Heart left ventricle (tissue), 16 donors: ENCODE measurements at regions not wholly inside any gene's neighbourhood (a gene's known extent, or its start where the extent isn't known, plus 50 kb on each side); places are given as distances from the start of the nearest gene placed in this dataset.

Experiments used
- ATAC-seq, 4 donors: fragments of 200-7000 bp; cut with Tn5 transposase; one replicate each; pipeline ENCODE4 v1.9.1; 2020 to 2022; ENCODE audit warnings: moderate library complexity in 4 of 4, mild to moderate bottlenecking in 3 of 4, moderate number of reproducible peaks in 1 of 4
- DNase-seq, 5 donors: peaks; one replicate each; pipeline ENCODE4 v3.0.0-alpha.2; 2020
- H3K27ac ChIP-seq, 12 donors: fragments of 200-600 bp; sonication (generic) in 4 of 12; one replicate each; pipeline versions ENCODE4 v1.5.0 to v1.8.0; 2016 to 2022; ENCODE audit warnings: mild to moderate bottlenecking in 2 of 12
- H3K27me3 ChIP-seq, 9 donors: fragments of 200-600 bp; sonication (generic) in 2 of 9; one replicate each; pipeline versions ENCODE4 v1.5.1 to v1.8.0; 2016 to 2022; ENCODE audit warnings: mild to moderate bottlenecking in 3 of 9
- H3K36me3 ChIP-seq, 9 donors: fragments of 200-600 bp; sonication (generic) in 2 of 9; one replicate each; pipeline versions ENCODE4 v1.5.0 to v1.8.0; 2018 to 2022; ENCODE audit warnings: mild to moderate bottlenecking in 2 of 9
- H3K4me1 ChIP-seq, 12 donors: fragments of 200-600 bp; sonication (generic) in 4 of 12; one replicate each; pipeline versions ENCODE4 v1.5.0 to v1.8.0; 2016 to 2022; ENCODE audit warnings: mild to moderate bottlenecking in 3 of 12
- H3K4me3 ChIP-seq, 12 donors: fragments of 200-600 bp; sonication (generic) in 4 of 12; one replicate each; pipeline versions ENCODE4 v1.5.0 to v1.8.0; 2017 to 2022; ENCODE audit warnings: mild to moderate bottlenecking in 9 of 12, moderate library complexity in 4 of 12
- H3K9me3 ChIP-seq, 12 donors: fragments of 200-600 bp; sonication (generic) in 4 of 12; one replicate each; pipeline versions ENCODE4 v1.5.0 to v1.8.0; 2016 to 2022; ENCODE audit warnings: mild to moderate bottlenecking in 1 of 12
- CTCF ChIP-seq, 12 donors: fragments of 200-600 bp; sonication (generic) in 4 of 12; IDR thresholded peaks; one replicate each; pipeline versions ENCODE4 v1.5.0 to v1.8.0; 2018 to 2022; ENCODE audit warnings: antibody characterized with exemption in 12 of 12, mild to moderate bottlenecking in 5 of 12
- POLR2A ChIP-seq, 2 donors: fragments of 450-650 bp; IDR thresholded peaks; one replicate each; pipeline ENCODE4 v1.6.1; 2017; ENCODE audit warnings: antibody characterized with exemption in 2 of 2, mild to moderate bottlenecking in 2 of 2, moderate library complexity in 2 of 2
- WGBS, 4 donors: extraction: QIAGEN DNeasy Blood & Tissue Kit in 2 of 4; methylation state at CpG; one replicate each; pipeline versions ENCODE4 v1.1.5 to v1.1.7; 2013 to 2018; 5-methylcytosine and 5-hydroxymethylcytosine counted together
- intact Hi-C, 10 donors: fragments of 100-400 bp; cut with DNase I; formaldehyde crosslinking; loops; one replicate each; pipeline versions ENCODE4 v1.11.1 to v1.14.2; 2022
- donor health status: ischemic (EF 13 %, LVEDD 7.1; RV severe dilation, severe dysfunction).
- donor health status: healthy with polysubstance abuse.
- donor health status: DM: no; HTN: yes; CAD: no.
- donor health status: DM: no; HTN: no; CAD: no.
- donor health status: ischemic (EF 25% LVEDD 6.9; RV normal size, moderate dysfunction).
- donor health status: ischemic (EF 25% LVEDD 5.7; RV mildly dilated, moderate dysfunction).
- donor health status: healthy.
- donor health status: DM: yes; HTN: yes; CAD: no.
- donor health status: ischemic (EF 35%, LVEDD 5.7; RV mildly dilated, moderate dysfunction).
- donor health status: nonischemic (EF 11% LVEDD 7.7; RV severe dilation, severe dysfunction).
- donor health status: DM: yes; HTN: yes; CAD: no.
- donor health status: PGD.
- donor health status: ischemic (EF 29% LVEDD 5.4; RV normal size, mild dysfunction).
- donor health status: nonischemic (EF 23%, LVEDD 6.1; RV moderate dilation, normal function).

GRCh38 chrX:66919280-66919832 lies 280.5 kb upstream of the EDA2R start:
- DNase-seq (no peak), ATAC-seq (no peak)
- Histone ChIP-seq H3K36me3 (no peaks in the 10 kb centered on the region), H3K4me3 (no peak overlapping the region), H3K27me3 (no peaks in the 10 kb centered on the region), H3K4me1 (no peaks in the 10 kb centered on the region), H3K27ac (no peak overlapping the region), H3K9me3 (peaks cover 0 to 7% (median 0%) of the 10 kb centered on the region in 12 donors)
- TF ChIP-seq CTCF (IDR thresholded peaks at IDR 0.05) (no peak), POLR2A (IDR thresholded peaks at IDR 0.05) (no peak)
- 75 to 87% (median 83%) methylated on average over 4 of the region's 4 CpGs for WGBS, 4 donors
- intact Hi-C loops: no loop called here

GRCh38 chrX:66918511-66918910 lies 279.6 kb upstream of the EDA2R start:
- WGBS, 4 donors: 36 to 70% (median 49%) methylated on average over 1 of the region's 1 CpG
- H3K27ac ChIP-seq: no peak overlapping the region
- no peaks in the 10 kb centered on the region for H3K36me3 ChIP-seq
- intact Hi-C loops: no loop called here
- H3K27me3 ChIP-seq: no peaks in the 10 kb centered on the region
- no peak overlapping the region for H3K4me3 ChIP-seq
- no peak for TF ChIP-seq POLR2A (IDR thresholded peaks at IDR 0.05)
- TF ChIP-seq CTCF (IDR thresholded peaks at IDR 0.05): no peak
- ATAC-seq (no peak), DNase-seq (no peak)
- no peaks in the 10 kb centered on the region for H3K9me3 ChIP-seq
- H3K4me1 ChIP-seq: no peaks in the 10 kb centered on the region

- Histone ChIP-seq H3K4me3 (no peak overlapping the region), H3K36me3 (no peaks in the 10 kb centered on the region), H3K27me3 (peaks cover 0 to 3% (median 0%) of the 10 kb centered on the region in 9 donors), H3K9me3 (no peaks in the 10 kb centered on the region), H3K27ac (no peak overlapping the region), H3K4me1 (no peaks in the 10 kb centered on the region)
- no peak for TF ChIP-seq POLR2A (IDR thresholded peaks at IDR 0.05)
- TF ChIP-seq CTCF (IDR thresholded peaks at IDR 0.05): no peak
- ATAC-seq: no peak
- intact Hi-C loops: no loop called here
- 21 to 45% (median 39%) methylated on average over 2 of the region's 2 CpGs for WGBS, 4 donors
- DNase-seq: no peak
These were observed 277.0 kb upstream of the EDA2R start for GRCh38 chrX:66915893-66916292.

GRCh38 chrX:66914080-66914479 lies 275.2 kb upstream of the EDA2R start:
- ATAC-seq: no peak

More at GRCh38 chrX:66914080-66914479, 275.2 kb upstream of the EDA2R start:
- no peak overlapping the region for H3K27ac ChIP-seq
- 63 to 75% (median 74%) methylated on average over 6 of the region's 6 CpGs for WGBS, 4 donors
- intact Hi-C loops: no loop called here
- H3K4me1 ChIP-seq: no peaks in the 10 kb centered on the region
- TF ChIP-seq CTCF (IDR thresholded peaks at IDR 0.05) (no peak), POLR2A (IDR thresholded peaks at IDR 0.05) (no peak)
- DNase-seq: no peak
- H3K4me3 ChIP-seq: no peak overlapping the region
- H3K9me3 ChIP-seq: no peaks in the 10 kb centered on the region
- peaks cover 0 to 3% (median 0%) of the 10 kb centered on the region in 9 donors for H3K27me3 ChIP-seq
- H3K36me3 ChIP-seq: no peaks in the 10 kb centered on the region
